Cardiac fibroblast (primary cell): ENCODE measurements at regions not wholly inside any gene's neighbourhood (a gene's known extent, or its start where the extent isn't known, plus 50 kb on each side); places are given as distances from the start of the nearest gene placed in this dataset.

Experiments
- DNase-seq, 2 donors: peaks; one replicate each; pipeline versions ENCODE4 v3.0.0 to v3.0.0-alpha.2; 2010; ENCODE audit warnings: low read depth in 2 of 2
- H3K4me3 ChIP-seq, 2 donors: replicated peaks in 1 of 2; 1 replicate in 1 of 2; 2 replicates in 1 of 2; pipeline ENCODE4 v1.5.1; 2011; ENCODE audit warnings: low read depth in 2 of 2, low read length in 2 of 2, mild to moderate bottlenecking in 2 of 2, moderate library complexity in 1 of 2
- CTCF ChIP-seq: IDR thresholded peaks from one replicate; pipeline ENCODE4 v1.5.1; 2011; ENCODE audit warnings: low read depth, mild to moderate bottlenecking, low read length, inconsistent platforms

- no peak for TF ChIP-seq CTCF
- H3K4me3 ChIP-seq, result no peak overlapping the region
- no peak for DNase-seq
These were observed 161.4 kb upstream of the SPRY2 start for GRCh38 chr13:80502359-80502758.

- H3K4me3 ChIP-seq, result no peak overlapping the region
- DNase-seq, result no peak
- no peak for TF ChIP-seq CTCF
These were observed 160.6 kb upstream of the SPRY2 start for GRCh38 chr13:80501556-80501955.

- no peak overlapping the region for H3K4me3 ChIP-seq
- peak in 1 of 2 donors; percentile 32 for DNase-seq
- TF ChIP-seq CTCF, result no peak
These were observed 158.8 kb upstream of the SPRY2 start for GRCh38 chr13:80499536-80500290.

GRCh38 chr13:80498433-80498832 lies 157.5 kb upstream of the SPRY2 start:
- H3K4me3 ChIP-seq, result no peak overlapping the region
- no peak for DNase-seq
- no peak for TF ChIP-seq CTCF

GRCh38 chr13:80497978-80498377 lies 157.1 kb upstream of the SPRY2 start:
- no peak overlapping the region for H3K4me3 ChIP-seq
- DNase-seq, result no peak
- TF ChIP-seq CTCF, result no peak

GRCh38 chr13:80497439-80497838 lies 156.5 kb upstream of the SPRY2 start:
- no peak for DNase-seq
- TF ChIP-seq CTCF, result no peak

More at GRCh38 chr13:80497439-80497838, 156.5 kb upstream of the SPRY2 start:
- H3K4me3 ChIP-seq, result no peak overlapping the region
